AML-193 (cell line): ENCODE measurements at regions not wholly inside any gene's neighbourhood (a gene's known extent, or its start where the extent isn't known, plus 50 kb on each side); places are given as distances from the start of the nearest gene placed in this dataset.
"Not testable (repeated sequence)": the region's sequence is repeated elsewhere in the genome, so short reads cannot be mapped to it uniquely, and the experiment has no call there.

Source experiments
- DNase-seq, 2 experiments: peaks; one replicate each; lab custom pipeline; 2025; lab: John Stamatoyannopoulos, UW

DNA sequence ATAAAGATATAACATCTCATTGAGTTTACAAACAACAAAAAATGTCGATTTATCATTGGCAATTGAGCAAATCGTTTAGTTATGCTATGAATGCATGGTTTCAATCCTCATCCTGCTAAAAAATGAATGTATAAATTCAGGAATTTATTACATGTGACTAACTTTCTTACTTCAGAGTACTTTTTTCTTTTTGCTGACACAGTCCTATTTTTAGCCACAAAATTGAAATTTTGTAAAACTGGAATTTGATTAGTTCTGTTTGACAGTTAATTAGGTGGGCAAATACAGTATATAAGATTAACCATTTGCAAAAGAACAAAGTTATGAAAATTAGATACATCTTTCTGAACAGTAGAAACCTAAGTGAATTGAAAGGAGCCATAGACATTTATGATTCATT, 925.0 kb upstream of the CHORDC1 start:
- DNase-seq: no peak

GRCh38 chr11:91141655-91142054, 918.8 kb upstream of the CHORDC1 start:
- DNase-seq: no peak

DNA sequence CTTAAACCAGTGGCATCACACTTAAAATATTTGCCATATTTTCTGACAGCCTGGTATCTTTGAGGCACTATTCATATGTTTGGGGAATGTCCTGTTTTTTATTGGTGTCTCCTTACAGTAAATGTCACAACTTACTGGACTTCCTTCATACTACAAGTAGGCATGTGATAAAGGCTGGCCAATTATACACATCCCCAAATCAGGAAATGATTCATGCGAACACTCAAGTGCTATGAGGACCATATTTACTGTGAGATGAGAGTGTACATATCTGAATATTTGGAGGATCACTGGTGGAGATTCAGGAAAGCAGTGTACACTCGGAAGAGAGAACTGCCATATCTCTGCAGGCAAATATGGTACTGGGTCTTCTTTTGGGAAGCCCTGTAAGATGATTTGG, 913.8 kb upstream of the CHORDC1 start:
- DNase-seq: no peak

- DNase-seq: no peak
Measured at GRCh38 chr11:91133361-91133760, 910.5 kb upstream of the CHORDC1 start.

DNA sequence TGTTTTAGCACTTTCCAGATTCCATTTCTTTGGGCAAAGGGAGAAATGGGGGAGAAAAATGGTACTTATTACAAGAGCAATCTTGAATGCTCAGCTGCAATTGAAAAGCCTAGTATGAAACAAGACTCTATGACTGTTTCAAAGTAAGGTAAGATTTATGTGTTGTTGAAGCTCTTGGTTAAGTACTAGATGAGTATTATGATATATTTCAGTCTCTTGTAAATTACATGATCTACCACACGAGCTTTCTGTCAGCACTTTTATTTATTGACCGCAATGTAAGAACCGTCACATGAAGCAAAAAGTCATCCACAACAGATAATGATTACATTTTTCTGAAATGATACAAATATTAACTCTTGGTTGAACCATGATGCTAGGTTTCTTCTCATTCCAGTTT, 906.7 kb upstream of the CHORDC1 start:
- no peak for DNase-seq

DNA sequence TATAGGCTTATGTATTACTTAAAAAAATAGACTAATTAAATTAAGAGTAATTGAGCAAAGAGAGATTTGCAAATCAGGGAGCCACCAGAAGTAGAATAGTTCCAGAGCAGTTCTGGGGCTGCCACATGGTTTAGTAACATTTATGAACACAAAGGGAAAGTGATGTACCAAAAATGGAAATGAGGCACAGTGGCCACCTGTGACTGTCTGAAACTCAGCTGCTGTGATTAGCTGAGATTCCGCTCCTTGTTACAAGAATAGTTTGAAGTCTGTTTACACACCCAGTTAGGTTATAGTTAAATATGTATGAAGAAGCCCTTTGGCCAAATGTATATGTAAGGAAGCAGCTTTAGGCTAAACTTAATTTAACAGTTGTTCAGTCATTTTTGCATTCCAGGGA, 901.5 kb upstream of the CHORDC1 start:
- DNase-seq: no peak

GRCh38 chr11:91115116-91115515, 892.3 kb upstream of the CHORDC1 start:
- no peak for DNase-seq

- DNase-seq: no peak
Measured at GRCh38 chr11:91104237-91104636, 881.4 kb upstream of the CHORDC1 start.

DNA sequence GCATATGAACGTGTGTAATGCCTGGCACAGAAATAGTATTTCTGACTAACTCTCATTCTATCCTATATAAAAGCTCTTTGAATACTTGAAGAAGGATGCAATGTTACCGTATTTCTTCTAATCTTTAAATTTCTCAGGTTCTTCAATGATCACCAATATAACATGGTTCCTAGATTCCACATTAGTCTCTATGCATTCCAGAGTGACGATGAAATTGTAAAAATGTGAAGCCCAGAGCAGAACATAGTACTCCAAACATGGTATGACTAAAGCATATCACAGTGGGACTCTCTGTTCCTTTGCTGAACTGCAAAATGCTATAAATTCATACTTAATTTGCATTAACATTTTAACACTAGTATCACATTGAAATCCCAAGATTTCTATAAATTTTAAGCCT, 877.6 kb upstream of the CHORDC1 start:
- DNase-seq: no peak

DNA sequence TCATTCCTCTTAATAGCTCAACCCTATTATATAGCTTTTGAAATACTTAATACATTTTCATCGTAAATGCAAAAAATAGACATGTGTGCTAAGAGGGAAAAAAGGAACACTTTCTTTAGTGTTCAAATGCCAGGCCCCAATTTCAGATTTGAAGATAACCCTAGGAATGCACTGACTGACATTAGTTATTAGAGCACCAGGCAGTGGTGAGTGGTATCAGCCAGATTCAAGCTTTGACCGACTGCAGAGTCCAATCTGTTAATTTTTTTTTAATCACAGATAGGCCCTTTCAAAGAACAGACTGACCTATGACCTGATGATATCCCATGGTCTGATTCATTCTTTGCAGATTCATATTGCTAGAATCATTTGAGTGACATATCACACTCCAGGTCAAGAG, 874.2 kb upstream of the CHORDC1 start:
- DNase-seq: no peak

GRCh38 chr11:91093141-91093540, 870.3 kb upstream of the CHORDC1 start:
- no peak for DNase-seq

- no peak for DNase-seq
Measured at GRCh38 chr11:91091563-91091962, 868.7 kb upstream of the CHORDC1 start.

DNA sequence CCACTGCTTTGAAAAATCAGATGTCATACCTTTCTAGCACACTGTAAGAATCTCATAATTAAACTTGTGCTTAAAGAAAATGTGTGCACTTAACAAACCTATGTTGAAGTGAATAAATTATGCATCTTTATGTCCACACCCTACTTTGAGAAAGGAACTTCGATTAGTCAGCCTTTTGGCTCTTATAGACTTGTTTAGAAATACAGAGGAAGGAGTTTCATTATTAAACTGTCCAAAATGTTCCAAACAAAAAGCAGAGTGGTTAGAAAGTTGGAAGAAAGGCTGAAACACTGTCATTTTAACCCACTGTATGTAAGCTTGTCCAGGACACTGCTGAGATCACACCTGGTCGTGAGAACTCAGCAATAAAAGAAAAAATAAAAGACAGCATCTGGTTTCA, 863.2 kb upstream of the CHORDC1 start:
- DNase-seq: no peak

DNA sequence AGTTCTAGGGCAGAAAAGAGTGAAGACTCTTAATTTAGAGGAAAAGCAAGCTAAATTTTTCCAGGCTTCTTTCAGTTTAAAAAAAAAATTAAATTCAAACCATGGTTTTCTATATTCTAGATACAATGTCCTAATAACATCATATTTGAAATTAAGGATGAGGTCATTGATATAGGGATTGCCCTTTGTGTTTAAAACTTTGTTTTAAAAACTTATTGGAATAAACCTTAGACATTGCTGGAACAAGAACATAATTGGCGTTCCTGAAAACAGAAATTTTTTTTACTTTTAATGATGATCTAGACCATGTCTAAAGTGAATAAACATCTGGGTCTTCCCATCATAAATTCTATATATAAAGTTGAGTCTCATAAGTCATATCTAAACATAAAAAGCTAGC, 859.4 kb upstream of the CHORDC1 start:
- no peak for DNase-seq

GRCh38 chr11:91081440-91082043, 858.7 kb upstream of the CHORDC1 start:
- DNase-seq: peak in 1 of 2 experiments; percentile 17

DNA sequence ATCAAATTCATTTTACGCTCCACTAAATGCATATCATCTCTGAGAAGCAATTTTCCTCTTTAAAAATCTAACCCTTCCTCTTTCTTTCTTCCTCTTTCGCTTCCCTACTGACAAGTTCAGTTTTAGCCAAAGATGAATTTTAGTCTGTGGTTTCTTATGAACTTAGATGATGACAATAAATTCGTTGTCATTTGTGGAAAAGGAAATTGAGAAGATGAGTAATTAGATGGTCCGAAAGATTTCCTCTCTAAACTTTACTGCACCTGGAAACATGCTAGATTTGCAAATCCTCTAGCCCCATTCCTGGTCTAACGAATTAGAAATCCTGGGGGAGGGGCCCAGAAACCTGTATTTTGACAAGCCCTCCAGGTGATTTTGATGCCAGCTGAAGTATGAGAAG, 855.4 kb upstream of the CHORDC1 start:
- no peak for DNase-seq

- no peak for DNase-seq
Measured at GRCh38 chr11:91075032-91075695, 852.3 kb upstream of the CHORDC1 start.

DNA sequence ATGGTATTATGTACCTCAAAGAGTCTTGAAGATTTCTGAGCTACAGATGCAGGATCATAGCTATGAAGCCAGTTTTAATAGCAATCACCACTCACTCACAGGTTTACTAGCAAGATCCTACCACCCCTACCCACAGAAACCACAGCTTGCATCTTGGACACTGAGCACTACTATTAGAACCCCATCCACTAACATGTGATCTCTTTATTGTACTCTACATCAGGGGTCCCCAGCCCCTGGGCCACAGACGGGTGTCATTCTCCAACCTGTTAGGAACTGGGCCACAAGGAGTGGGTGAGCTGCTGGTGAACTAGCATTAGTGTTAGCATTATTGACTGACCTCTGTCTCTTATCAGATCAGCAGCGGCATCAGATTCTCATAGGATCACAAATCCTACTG, 844.8 kb upstream of the CHORDC1 start:
- DNase-seq: no peak

DNA sequence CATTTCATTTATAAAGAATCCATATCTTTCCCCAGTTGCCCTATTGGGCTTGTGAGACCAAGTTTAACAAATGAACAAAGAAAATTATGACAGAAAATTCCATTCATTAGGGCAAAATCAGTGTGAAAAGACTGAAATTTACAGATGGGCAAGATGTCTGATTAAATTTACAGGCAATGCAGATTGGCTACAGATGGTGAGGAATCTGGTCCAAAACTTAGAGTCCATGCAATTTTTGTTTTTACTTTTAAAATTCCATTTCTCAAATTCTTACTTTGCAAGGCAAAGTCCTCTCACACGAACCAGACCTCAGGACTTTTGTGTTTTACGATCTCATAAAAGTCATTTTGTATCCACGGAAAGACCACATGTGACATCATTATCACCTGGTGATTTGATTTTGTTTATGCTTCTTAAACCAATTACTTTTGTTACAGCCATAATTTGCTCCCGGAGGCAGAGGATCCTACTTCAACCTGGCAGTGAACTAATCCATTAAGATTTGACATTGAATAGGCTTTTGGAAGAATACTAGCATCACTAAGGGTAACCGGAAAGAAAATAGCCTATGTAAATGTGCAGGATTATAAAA, 843.7 kb upstream of the CHORDC1 start:
- no peak for DNase-seq

GRCh38 chr11:91063399-91063798, 840.5 kb upstream of the CHORDC1 start:
- DNase-seq: not testable (repeated sequence)

GRCh38 chr11:91047882-91048281, 825.0 kb upstream of the CHORDC1 start:
- DNase-seq: no peak

DNA sequence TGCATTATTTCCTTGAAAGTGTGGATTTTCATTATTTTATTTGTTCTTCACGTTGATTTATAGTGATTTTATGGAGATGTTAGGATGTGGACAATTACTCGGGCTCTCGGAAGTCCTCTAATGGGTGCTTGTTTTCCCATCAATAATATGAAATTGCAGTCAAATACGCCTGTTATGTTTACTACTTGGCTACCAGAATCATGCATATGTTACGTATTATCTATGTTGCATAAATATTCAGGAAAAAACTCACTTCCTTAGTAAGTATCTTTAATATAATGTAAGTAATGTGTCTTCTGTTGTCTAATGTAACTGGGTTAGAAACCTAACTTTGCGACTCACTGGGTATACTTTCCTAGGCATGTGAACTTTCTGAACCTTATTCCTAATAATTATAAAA, 823.4 kb upstream of the CHORDC1 start:
- no peak for DNase-seq

DNA sequence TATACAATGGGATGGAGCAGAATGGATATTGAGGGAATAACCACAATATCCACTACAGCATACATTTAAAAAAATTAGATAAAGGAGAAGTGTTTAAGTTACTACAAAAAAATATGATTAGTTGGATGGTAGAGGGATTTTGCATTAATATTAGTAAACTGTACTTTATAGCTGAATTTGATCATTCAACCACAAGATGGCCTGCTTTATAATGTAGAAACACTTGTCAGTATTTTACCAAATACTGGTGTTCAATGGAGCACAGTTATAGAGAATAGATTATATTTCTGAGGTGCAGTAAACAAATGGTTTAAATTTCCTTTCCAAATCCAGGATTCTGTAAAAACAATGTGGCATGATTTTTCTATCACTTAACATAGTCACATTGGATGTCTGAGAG, 818.8 kb upstream of the CHORDC1 start:
- no peak for DNase-seq

DNA sequence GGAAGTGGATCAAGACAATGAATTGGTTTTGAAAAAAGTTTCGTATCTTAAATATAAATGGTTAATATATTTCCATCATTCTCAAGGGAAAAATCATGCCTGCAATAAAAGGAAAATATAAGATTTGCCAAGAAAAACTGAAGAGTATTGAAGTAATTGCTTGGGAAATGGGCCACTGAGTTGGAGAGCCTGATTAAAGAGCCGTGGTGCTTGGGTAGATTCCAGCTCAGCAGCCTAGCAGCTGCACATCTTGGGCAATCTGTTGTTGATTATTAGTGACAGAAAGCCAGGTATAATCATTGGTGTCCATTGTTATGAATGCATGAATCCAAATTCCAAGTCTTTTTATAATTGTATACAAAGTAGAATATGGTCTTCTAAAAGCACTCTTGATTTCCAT, 800.9 kb upstream of the CHORDC1 start:
- DNase-seq: no peak
